HCT116 (cell line): ENCODE measurements at regions not wholly inside any gene's neighbourhood (a gene's known extent, or its start where the extent isn't known, plus 50 kb on each side); places are given as distances from the start of the nearest gene placed in this dataset.

Source experiments
- ATAC-seq: fragments of 200-7000 bp; cut with Tn5 transposase; 2 replicates; pipeline ENCODE4 v1.9.1; 2020; ENCODE audit warnings: mild to moderate bottlenecking, moderate library complexity
- BruUV-seq: library from RNA; stranded (reverse); fragments of 400-500 nt; replicated peaks from 2 replicates; lab custom pipeline; 2021; lab: Mats Ljungman, UMichigan
- CTCF ChIA-PET: fragments of 300-600 bp; sonication (Branson Sonifier 250); formaldehyde crosslinking; loops from one replicate; lab custom pipeline; 2021; ENCODE audit warnings: antibody characterized with exemption; lab: Charles Lee
- POLR2A ChIA-PET: fragments of 300-600, 350-600 bp; sonication (Branson Sonifier 250); formaldehyde crosslinking; loops from one replicate; lab custom pipeline; 2021; ENCODE audit warnings: antibody characterized with exemption; lab: Charles Lee
- RAD21 ChIA-PET, 2 experiments: fragments of 300-600 bp; sonication (Branson Sonifier 250); formaldehyde crosslinking; loops; one replicate each; lab custom pipeline; 2023; ENCODE audit warnings: low total read pairs in 2 of 2; ENCODE audit not compliant: uncharacterized antibody in 2 of 2, unreplicated experiment in 2 of 2, low non-redundant PET in 1 of 2; lab: Charles Lee
- DNase-seq: peaks from one replicate; pipeline ENCODE4 v3.0.0-alpha.2; 2010; ENCODE audit warnings: low read depth, low spot score
- H2AFZ ChIP-seq: fragments of 200-600 bp; shearing (Covaris generic), sonication (generic); 2 replicates; pipeline ENCODE4 v1.6.1; 2017; ENCODE audit warnings: low read depth, mixed run types, mixed read lengths, antibody characterized with exemption, low read length; ENCODE audit not compliant: poor library complexity, severe bottlenecking
- H3K27ac ChIP-seq: 2 replicates; pipeline ENCODE4 v1.5.1; 2012; ENCODE audit warnings: low read depth, low read length
- H3K27me3 ChIP-seq: fragments of 200-600 bp; sonication (generic); 2 replicates; pipeline ENCODE4 v1.6.1; 2016; ENCODE audit warnings: mixed run types, low read length, mixed read lengths; ENCODE audit not compliant: insufficient read depth
- H3K36me3 ChIP-seq, 2 experiments: fragments of 200-500 bp in 1 of 2; fragments of 200-600 bp in 1 of 2; sonication (Bioruptor generic) in 1 of 2; sonication (generic) in 1 of 2; 2 replicates each; pipeline versions ENCODE4 v1.5.1 to v1.6.1; 2014 to 2016; ENCODE audit warnings: low read length in 2 of 2, inconsistent platforms in 1 of 2, mixed read lengths in 1 of 2, mixed run types in 1 of 2; ENCODE audit not compliant: insufficient read depth in 2 of 2, control insufficient read depth in 1 of 2
- H3K4me1 ChIP-seq, 2 experiments: fragments of 200-600 bp in 1 of 2; sonication (generic) in 1 of 2; 2 replicates each; pipeline versions ENCODE4 v1.5.1 to v1.6.1; 2012 to 2017; ENCODE audit warnings: low read length in 2 of 2, inconsistent platforms in 1 of 2, mild to moderate bottlenecking in 1 of 2, mixed read lengths in 1 of 2, mixed run types in 1 of 2, moderate library complexity in 1 of 2; ENCODE audit not compliant: insufficient read depth in 2 of 2, control insufficient read depth in 1 of 2
- H3K4me2 ChIP-seq: fragments of 200-600 bp; sonication (generic); 2 replicates; pipeline ENCODE4 v1.6.1; 2017; ENCODE audit warnings: mixed run types, low read length, mixed read lengths
- H3K4me3 ChIP-seq, 2 experiments: fragments of 200-600 bp in 1 of 2; sonication (generic) in 1 of 2; replicated peaks in 1 of 2; 2 replicates each; pipeline ENCODE4 v1.5.1; 2011 to 2016; ENCODE audit warnings: low read length in 2 of 2, control low read depth in 1 of 2, low read depth in 1 of 2, mild to moderate bottlenecking in 1 of 2, mixed read lengths in 1 of 2, mixed run types in 1 of 2
- H3K79me2 ChIP-seq: fragments of 200-600 bp; sonication (generic); 2 replicates; pipeline ENCODE4 v1.6.1; 2017; ENCODE audit warnings: mild to moderate bottlenecking, mixed run types, low read length, moderate library complexity, mixed read lengths; ENCODE audit not compliant: insufficient read depth
- H3K9ac ChIP-seq: fragments of 200-600 bp; sonication (generic); 2 replicates; pipeline ENCODE4 v1.6.1; 2016; ENCODE audit warnings: low read length, mixed read lengths
- H3K9me2 ChIP-seq: fragments of 200-600 bp; sonication (generic), shearing (Covaris generic); 2 replicates; pipeline ENCODE4 v1.6.1; 2017; ENCODE audit warnings: mixed run types, mild to moderate bottlenecking, moderate library complexity; ENCODE audit not compliant: insufficient read depth
- H3K9me3 ChIP-seq, 2 experiments: fragments of 200-500 bp in 1 of 2; fragments of 200-600 bp in 1 of 2; sonication (Bioruptor generic) in 1 of 2; sonication (generic) in 1 of 2; 2 replicates each; pipeline ENCODE4 v1.6.1; 2014 to 2017; ENCODE audit warnings: low read length in 2 of 2, mixed read lengths in 2 of 2, inconsistent platforms in 1 of 2, low read depth in 1 of 2, mild to moderate bottlenecking in 1 of 2, mixed run types in 1 of 2, moderate library complexity in 1 of 2; ENCODE audit not compliant: control insufficient read depth in 1 of 2, insufficient read depth in 1 of 2
- H4K20me1 ChIP-seq: fragments of 200-600 bp; sonication (generic), shearing (Covaris generic); 2 replicates; pipeline ENCODE4 v1.6.1; 2017; ENCODE audit warnings: mixed run types, mild to moderate bottlenecking, moderate library complexity; ENCODE audit not compliant: insufficient read depth
- EGR1 ChIP-seq: IDR thresholded peaks from 2 replicates; pipeline ENCODE4 v1.6.1; 2012; ENCODE audit warnings: low read depth
- EZH2 ChIP-seq: fragments of 200-600 bp; sonication (generic); IDR thresholded peaks from 2 replicates; pipeline ENCODE4 v1.6.1; 2017; ENCODE audit warnings: antibody characterized with exemption, mixed run types
- FOSL1 ChIP-seq: IDR thresholded peaks from 2 replicates; pipeline ENCODE4 v1.6.1; 2012; ENCODE audit warnings: low read depth
- JUND ChIP-seq: IDR thresholded peaks from 2 replicates; pipeline ENCODE4 v1.6.1; 2012
- RAD21 ChIP-seq: IDR thresholded peaks from 2 replicates; pipeline ENCODE4 v1.6.1; 2012; ENCODE audit warnings: low read depth, mild to moderate bottlenecking
- SIN3A ChIP-seq: IDR thresholded peaks from 2 replicates; pipeline ENCODE4 v1.6.1; 2012; ENCODE audit warnings: low read depth
- SP1 ChIP-seq: IDR thresholded peaks from 2 replicates; pipeline ENCODE4 v1.6.1; 2012; ENCODE audit warnings: low read depth
- TCF7L2 ChIP-seq: IDR thresholded peaks from 2 replicates; pipeline ENCODE4 v1.7.0; 2011; ENCODE audit warnings: borderline replicate concordance, inconsistent platforms; ENCODE audit not compliant: insufficient read depth, insufficient read length; ENCODE audit errors: extremely low read depth
- YY1 ChIP-seq: IDR thresholded peaks from 2 replicates; pipeline ENCODE4 v1.6.1; 2011; ENCODE audit warnings: low read length, low read depth, moderate library complexity, mild to moderate bottlenecking; ENCODE audit not compliant: insufficient replicate concordance; ENCODE audit errors: extremely low read depth
- ZFX ChIP-seq: fragments of 450-650 bp; IDR thresholded peaks from 2 replicates; pipeline ENCODE4 v1.6.1; 2017
- ZNF274 ChIP-seq: fragments of 200-500 bp; sonication (Bioruptor generic); IDR thresholded peaks from 2 replicates; pipeline ENCODE4 v1.6.1; 2014; ENCODE audit warnings: mild to moderate bottlenecking, low read depth, low read length, inconsistent platforms
- intact Hi-C: fragments of 100-400 bp; cut with micrococcal nuclease; formaldehyde crosslinking; loops from 2 replicates; pipeline ENCODE4 v1.10.0; 2022
- TF ChIP-seq, protein P1 (sequence below): IDR thresholded peaks from 2 replicates; pipeline ENCODE4 v1.6.1; 2011; ENCODE audit warnings: mild to moderate bottlenecking, low read length, moderate library complexity; ENCODE audit not compliant: insufficient replicate concordance; ENCODE audit errors: extremely low read depth
- TF ChIP-seq, protein P2 (sequence below): IDR thresholded peaks from 2 replicates; pipeline ENCODE4 v1.6.1; 2012; ENCODE audit warnings: low read depth

DNA sequence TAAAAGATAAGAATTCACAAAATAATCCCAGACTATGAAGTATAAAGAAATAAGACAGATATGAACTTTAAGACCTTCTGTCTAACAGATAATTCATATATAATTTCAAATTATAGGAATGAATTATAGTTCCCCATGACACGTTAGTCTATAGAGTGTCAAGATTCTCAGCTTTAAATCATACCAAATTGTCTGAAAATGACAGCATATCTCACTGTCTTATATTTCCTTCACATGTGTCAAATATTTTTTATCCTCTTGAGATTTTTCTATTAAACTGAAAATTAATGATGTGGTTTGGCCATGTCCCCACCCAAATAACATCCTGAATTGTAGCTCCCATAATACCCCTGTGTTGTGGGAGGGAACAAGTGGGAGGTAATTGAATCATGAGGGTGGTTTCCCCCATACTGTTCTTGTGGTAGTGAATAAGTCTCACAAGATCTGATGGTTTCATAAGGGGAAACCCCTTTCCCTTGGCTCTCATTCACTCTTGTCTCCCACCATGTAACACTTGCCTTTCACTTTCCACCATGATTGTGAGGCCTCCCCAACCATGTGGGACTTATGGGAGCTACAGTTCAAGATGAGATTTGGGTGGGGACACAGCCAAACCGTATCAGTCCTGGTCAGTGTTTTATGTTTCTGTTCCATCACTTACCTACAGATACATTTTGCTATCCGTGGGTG lies 825.3 kb upstream of the GJE1 start:
- Histone ChIP-seq H2AFZ (no peak overlapping the region), H3K27me3 (no peaks in the 10 kb centered on the region), H3K9me2 (no peaks in the 10 kb centered on the region), H3K4me1 (no peaks in the 10 kb centered on the region), H3K4me2 (no peak overlapping the region), H4K20me1 (no peaks in the 10 kb centered on the region), H3K36me3 (no peaks in the 10 kb centered on the region), H3K4me3 (no peak overlapping the region), H3K79me2 (no peaks in the 10 kb centered on the region), H3K9ac (no peak overlapping the region), H3K9me3 (no peaks in the 10 kb centered on the region), H3K27ac (no peak overlapping the region)
- ChIA-PET RAD21 (no interaction called here), POLR2A (no interaction called here), CTCF (no interaction called here)
- TF ChIP-seq SIN3A, result no peak
- no peak for TF ChIP-seq EGR1
- no peak for TF ChIP-seq EZH2
- no peak for TF ChIP-seq JUND
- no peak for TF ChIP-seq ZFX
- no peak for TF ChIP-seq YY1
- no peak for TF ChIP-seq RAD21
- TF ChIP-seq ZNF274, result no peak
- TF ChIP-seq SP1, result no peak
- no peak for TF ChIP-seq TCF7L2
- TF ChIP-seq, protein P1, sequence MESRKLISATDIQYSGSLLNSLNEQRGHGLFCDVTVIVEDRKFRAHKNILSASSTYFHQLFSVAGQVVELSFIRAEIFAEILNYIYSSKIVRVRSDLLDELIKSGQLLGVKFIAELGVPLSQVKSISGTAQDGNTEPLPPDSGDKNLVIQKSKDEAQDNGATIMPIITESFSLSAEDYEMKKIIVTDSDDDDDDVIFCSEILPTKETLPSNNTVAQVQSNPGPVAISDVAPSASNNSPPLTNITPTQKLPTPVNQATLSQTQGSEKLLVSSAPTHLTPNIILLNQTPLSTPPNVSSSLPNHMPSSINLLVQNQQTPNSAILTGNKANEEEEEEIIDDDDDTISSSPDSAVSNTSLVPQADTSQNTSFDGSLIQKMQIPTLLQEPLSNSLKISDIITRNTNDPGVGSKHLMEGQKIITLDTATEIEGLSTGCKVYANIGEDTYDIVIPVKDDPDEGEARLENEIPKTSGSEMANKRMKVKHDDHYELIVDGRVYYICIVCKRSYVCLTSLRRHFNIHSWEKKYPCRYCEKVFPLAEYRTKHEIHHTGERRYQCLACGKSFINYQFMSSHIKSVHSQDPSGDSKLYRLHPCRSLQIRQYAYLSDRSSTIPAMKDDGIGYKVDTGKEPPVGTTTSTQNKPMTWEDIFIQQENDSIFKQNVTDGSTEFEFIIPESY, result no peak
- TF ChIP-seq FOSL1, result no peak
- TF ChIP-seq, protein P2, sequence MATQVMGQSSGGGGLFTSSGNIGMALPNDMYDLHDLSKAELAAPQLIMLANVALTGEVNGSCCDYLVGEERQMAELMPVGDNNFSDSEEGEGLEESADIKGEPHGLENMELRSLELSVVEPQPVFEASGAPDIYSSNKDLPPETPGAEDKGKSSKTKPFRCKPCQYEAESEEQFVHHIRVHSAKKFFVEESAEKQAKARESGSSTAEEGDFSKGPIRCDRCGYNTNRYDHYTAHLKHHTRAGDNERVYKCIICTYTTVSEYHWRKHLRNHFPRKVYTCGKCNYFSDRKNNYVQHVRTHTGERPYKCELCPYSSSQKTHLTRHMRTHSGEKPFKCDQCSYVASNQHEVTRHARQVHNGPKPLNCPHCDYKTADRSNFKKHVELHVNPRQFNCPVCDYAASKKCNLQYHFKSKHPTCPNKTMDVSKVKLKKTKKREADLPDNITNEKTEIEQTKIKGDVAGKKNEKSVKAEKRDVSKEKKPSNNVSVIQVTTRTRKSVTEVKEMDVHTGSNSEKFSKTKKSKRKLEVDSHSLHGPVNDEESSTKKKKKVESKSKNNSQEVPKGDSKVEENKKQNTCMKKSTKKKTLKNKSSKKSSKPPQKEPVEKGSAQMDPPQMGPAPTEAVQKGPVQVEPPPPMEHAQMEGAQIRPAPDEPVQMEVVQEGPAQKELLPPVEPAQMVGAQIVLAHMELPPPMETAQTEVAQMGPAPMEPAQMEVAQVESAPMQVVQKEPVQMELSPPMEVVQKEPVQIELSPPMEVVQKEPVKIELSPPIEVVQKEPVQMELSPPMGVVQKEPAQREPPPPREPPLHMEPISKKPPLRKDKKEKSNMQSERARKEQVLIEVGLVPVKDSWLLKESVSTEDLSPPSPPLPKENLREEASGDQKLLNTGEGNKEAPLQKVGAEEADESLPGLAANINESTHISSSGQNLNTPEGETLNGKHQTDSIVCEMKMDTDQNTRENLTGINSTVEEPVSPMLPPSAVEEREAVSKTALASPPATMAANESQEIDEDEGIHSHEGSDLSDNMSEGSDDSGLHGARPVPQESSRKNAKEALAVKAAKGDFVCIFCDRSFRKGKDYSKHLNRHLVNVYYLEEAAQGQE, result no peak
- intact Hi-C loops, result no loop called here
- no TSS peak for BruUV-seq
- DNase-seq (no peak), ATAC-seq (no peak)
